ENCODE measurements at regions not wholly inside any gene's neighbourhood (a gene's known extent, or its start where the extent isn't known, plus 50 kb on each side); places are given as distances from the start of the nearest gene placed in this dataset.

DNA sequence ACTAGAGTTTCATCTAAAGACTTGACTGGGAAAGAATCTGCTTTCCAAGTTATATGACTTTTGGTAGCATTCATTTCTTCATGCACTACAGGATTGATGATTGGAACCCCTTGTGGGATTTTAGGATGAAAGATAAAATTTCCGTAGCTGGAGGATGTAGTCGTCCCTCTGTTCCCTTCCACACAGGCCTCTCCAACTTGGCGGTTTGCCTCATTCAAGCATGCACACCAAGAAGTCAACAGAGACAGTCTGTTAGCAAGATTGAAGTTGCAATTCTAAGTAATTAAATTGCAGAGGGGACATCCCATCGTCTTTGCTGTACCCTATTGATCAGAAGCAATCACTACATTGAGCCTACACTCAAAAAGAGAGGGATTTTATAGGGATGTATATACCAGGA is 777.4 kb upstream of the HS3ST1 start:
- Histone ChIP-seq H3K36me3 (ENCODE audit: low read depth) (no peaks in the 10 kb centered on the region), H3K4me3 (ENCODE audit: severe bottlenecking) (no peak overlapping the region), H3K9me3 (ENCODE audit: severe bottlenecking) (peaks cover 2% of the 10 kb centered on the region), H3K27ac (ENCODE audit: poor library complexity, severe bottlenecking) (no peak overlapping the region), H3K4me1 (ENCODE audit: insufficient read depth, poor library complexity, severe bottlenecking) (no peaks in the 10 kb centered on the region), H3K27me3 (ENCODE audit: insufficient read depth, poor library complexity, severe bottlenecking) (no peaks in the 10 kb centered on the region)
- ATAC-seq (ENCODE audit: low read depth) = no peak
- TF ChIP-seq, protein P1, sequence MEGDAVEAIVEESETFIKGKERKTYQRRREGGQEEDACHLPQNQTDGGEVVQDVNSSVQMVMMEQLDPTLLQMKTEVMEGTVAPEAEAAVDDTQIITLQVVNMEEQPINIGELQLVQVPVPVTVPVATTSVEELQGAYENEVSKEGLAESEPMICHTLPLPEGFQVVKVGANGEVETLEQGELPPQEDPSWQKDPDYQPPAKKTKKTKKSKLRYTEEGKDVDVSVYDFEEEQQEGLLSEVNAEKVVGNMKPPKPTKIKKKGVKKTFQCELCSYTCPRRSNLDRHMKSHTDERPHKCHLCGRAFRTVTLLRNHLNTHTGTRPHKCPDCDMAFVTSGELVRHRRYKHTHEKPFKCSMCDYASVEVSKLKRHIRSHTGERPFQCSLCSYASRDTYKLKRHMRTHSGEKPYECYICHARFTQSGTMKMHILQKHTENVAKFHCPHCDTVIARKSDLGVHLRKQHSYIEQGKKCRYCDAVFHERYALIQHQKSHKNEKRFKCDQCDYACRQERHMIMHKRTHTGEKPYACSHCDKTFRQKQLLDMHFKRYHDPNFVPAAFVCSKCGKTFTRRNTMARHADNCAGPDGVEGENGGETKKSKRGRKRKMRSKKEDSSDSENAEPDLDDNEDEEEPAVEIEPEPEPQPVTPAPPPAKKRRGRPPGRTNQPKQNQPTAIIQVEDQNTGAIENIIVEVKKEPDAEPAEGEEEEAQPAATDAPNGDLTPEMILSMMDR (IDR thresholded peaks at IDR 0.05; ENCODE audit: poor library complexity, severe bottlenecking) = no peak
- no peak for DNase-seq (ENCODE audit: low spot score)

DNA sequence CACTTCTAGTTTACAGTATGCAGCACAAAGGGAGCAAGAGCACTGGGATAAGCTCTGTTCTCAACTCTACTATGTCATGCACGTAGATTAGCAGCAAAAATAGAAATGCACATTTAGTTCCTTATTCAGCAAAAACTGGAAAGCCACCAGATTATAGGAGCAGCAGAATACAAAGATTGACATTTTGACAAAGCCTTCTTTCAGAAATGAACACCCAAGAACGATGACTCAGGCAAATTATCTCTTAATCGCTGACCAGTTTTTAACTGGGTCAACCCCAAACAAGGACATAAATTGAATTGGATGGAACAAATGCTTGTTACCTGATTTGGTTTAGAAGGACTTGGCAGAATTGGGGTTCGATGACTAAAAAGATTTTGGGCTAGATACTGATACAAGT is 775.3 kb upstream of the HS3ST1 start:
- no peak for ATAC-seq (ENCODE audit: low read depth)
- H3K27me3 ChIP-seq (ENCODE audit: insufficient read depth, poor library complexity, severe bottlenecking) = no peaks in the 10 kb centered on the region
- peaks cover 2% of the 10 kb centered on the region for H3K9me3 ChIP-seq (ENCODE audit: severe bottlenecking)
- no peak overlapping the region for H3K4me3 ChIP-seq (ENCODE audit: severe bottlenecking)
- no peak overlapping the region for H3K27ac ChIP-seq (ENCODE audit: poor library complexity, severe bottlenecking)
- H3K4me1 ChIP-seq (ENCODE audit: insufficient read depth, poor library complexity, severe bottlenecking) = no peaks in the 10 kb centered on the region
- no peaks in the 10 kb centered on the region for H3K36me3 ChIP-seq (ENCODE audit: low read depth)
- TF ChIP-seq, protein P1 (IDR thresholded peaks at IDR 0.05; ENCODE audit: poor library complexity, severe bottlenecking) = no peak
- DNase-seq (ENCODE audit: low spot score) = no peak

DNA sequence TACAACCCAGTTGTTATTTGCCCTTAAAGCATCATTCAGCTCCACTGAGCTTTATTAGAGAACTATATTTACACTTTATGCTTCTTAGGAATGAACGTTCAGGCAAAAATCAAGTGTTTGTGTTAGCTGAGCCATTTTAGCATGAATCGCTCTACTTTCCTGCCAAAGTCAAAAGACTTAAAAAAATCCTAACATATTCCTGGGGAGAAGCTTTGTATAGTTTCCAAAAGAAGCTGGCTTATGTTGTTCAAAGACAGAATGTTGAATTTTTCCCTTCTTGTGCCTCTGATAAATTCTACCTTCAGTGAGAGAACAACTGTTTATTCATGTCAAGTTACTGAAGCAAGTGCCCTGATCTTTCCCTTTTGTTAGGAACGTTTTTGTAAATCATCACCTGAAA is 771.5 kb upstream of the HS3ST1 start:
- TF ChIP-seq, protein P1 (IDR thresholded peaks at IDR 0.05; ENCODE audit: poor library complexity, severe bottlenecking) = no peak
- DNase-seq (ENCODE audit: low spot score) = no peak

DNA sequence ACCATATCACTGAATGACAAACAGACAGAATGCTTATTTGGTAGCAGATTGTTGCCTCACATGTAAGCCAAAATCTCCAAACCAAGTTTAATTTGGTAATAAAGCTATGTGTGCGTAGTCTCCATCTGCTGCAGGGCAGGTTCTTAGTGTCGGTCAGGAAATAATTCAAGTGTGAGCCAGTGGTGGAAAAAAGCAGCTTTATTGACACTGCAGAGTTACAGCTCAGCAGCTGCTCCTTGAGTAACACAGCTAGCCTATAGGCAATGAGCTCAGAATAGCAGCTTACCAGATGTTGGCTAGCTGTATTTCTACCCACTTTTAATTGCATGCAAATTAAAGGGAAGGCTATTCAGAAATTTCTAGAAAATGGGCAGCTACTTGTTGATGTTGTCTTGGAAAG is 757.8 kb upstream of the HS3ST1 start:
- TF ChIP-seq, protein P1 (IDR thresholded peaks at IDR 0.05; ENCODE audit: poor library complexity, severe bottlenecking) = no peak
- no peak overlapping the region for H3K27ac ChIP-seq (ENCODE audit: poor library complexity, severe bottlenecking)
- H3K27me3 ChIP-seq (ENCODE audit: insufficient read depth, poor library complexity, severe bottlenecking) = no peaks in the 10 kb centered on the region
- no peaks in the 10 kb centered on the region for H3K36me3 ChIP-seq (ENCODE audit: low read depth)
- DNase-seq (ENCODE audit: low spot score) = no peak
- no peak for ATAC-seq (ENCODE audit: low read depth)
- no peaks in the 10 kb centered on the region for H3K4me1 ChIP-seq (ENCODE audit: insufficient read depth, poor library complexity, severe bottlenecking)
- H3K9me3 ChIP-seq (ENCODE audit: severe bottlenecking) = no peaks in the 10 kb centered on the region
- no peak overlapping the region for H3K4me3 ChIP-seq (ENCODE audit: severe bottlenecking)

More for the DNA sequence above, 771.5 kb upstream of the HS3ST1 start:
- H3K27ac ChIP-seq (ENCODE audit: poor library complexity, severe bottlenecking) = no peak overlapping the region
- no peaks in the 10 kb centered on the region for H3K36me3 ChIP-seq (ENCODE audit: low read depth)
- no peak overlapping the region for H3K4me3 ChIP-seq (ENCODE audit: severe bottlenecking)
- no peaks in the 10 kb centered on the region for H3K4me1 ChIP-seq (ENCODE audit: insufficient read depth, poor library complexity, severe bottlenecking)
- ATAC-seq (ENCODE audit: low read depth) = no peak
- no peaks in the 10 kb centered on the region for H3K27me3 ChIP-seq (ENCODE audit: insufficient read depth, poor library complexity, severe bottlenecking)
- peaks cover 2% of the 10 kb centered on the region for H3K9me3 ChIP-seq (ENCODE audit: severe bottlenecking)

DNA sequence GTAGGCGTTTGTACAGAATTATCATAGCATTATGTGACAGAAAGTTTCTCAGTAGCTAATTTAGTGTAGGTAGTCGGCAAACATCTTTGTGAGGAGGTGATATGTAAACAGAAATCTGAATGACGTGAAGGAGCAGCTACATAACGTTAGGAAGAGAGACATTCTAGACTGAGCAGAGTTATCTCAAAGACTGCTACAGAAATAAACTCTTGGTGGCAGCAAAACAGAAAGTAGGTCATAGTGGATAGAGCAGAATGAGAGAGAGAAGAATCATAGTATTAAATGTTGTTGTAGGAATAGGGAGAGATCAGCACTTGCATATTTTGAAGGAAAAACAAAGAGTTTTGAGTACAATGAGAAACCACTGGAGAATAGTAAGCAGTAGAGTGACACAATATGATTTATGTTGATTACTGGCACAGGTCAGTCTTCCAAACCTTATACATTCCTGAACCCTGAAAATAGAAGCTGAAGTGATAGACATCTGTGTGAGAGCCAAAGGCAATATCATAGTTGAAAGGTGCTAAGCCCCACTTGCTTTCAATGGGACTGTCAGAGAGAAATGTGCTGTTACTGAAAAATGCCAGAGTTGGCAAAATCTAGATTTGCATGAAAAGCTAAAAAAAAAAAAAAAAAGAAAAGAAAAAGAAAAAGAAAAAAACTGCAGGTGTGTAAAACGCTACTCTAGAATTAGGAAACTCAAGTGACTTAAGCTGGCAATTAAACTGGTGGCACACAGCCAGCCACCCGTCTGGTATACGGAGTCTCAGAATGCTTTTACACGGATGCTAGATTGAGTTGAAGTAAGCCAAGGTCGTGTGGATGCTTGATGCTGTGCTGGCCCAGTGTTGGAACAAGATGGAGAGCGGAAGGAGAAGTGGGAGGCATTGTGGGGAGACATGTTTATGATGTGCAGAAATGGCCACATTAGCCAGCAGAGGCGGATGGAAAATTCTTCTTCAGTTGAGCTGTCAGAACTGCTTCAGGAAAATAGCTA is 750.2 kb upstream of the HS3ST1 start:
- ATAC-seq (ENCODE audit: low read depth) (no peak), DNase-seq (ENCODE audit: low spot score) (no peak)
- Histone ChIP-seq H3K27ac (ENCODE audit: poor library complexity, severe bottlenecking) (no peak overlapping the region), H3K4me1 (ENCODE audit: insufficient read depth, poor library complexity, severe bottlenecking) (no peaks in the 10 kb centered on the region), H3K9me3 (ENCODE audit: severe bottlenecking) (no peaks in the 10 kb centered on the region), H3K36me3 (ENCODE audit: low read depth) (no peaks in the 10 kb centered on the region), H3K27me3 (ENCODE audit: insufficient read depth, poor library complexity, severe bottlenecking) (no peaks in the 10 kb centered on the region), H3K4me3 (ENCODE audit: severe bottlenecking) (no peak overlapping the region)
- TF ChIP-seq, protein P1 (IDR thresholded peaks at IDR 0.05; ENCODE audit: poor library complexity, severe bottlenecking) = no peak

Data from RWPE2 (cell line).